ENCODE measurements at regions not wholly inside any gene's neighbourhood (a gene's known extent, or its start where the extent isn't known, plus 50 kb on each side); places are given as distances from the start of the nearest gene placed in this dataset.
"Not testable (repeated sequence)": the region's sequence is repeated elsewhere in the genome, so short reads cannot be mapped to it uniquely, and the experiment has no call there.

DNA sequence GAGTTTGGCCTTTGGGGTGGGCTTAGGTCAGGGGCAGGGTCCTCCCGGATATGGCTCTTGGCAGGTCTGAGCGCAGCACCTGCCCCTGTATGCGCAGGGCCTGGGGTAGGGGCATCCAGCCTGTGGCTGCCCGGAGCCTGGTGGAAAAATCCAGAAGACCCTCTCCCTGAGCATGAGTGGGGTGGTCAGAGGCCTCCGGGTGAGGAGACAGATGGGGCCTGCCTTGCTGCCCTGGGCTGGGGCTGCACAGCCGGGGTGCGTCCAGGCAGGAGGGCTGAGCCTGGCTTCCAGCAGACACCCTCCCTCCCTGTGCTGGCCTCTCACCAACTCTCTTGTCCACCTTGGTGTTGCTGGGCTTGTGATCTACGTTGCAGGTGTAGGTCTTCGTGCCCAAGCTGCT lies 99.1 kb downstream of the TMEM121 start:
- not testable (repeated sequence) for H3K9me3 ChIP-seq (ENCODE audit: low read depth, low read length); H3K27me3 ChIP-seq (ENCODE audit: insufficient read depth, low read length); H3K4me3 ChIP-seq (ENCODE audit: low read length); H3K4me1 ChIP-seq (ENCODE audit: insufficient read depth, low read length)

GRCh38 chr14:105626111-105626510 lies 99.7 kb downstream of the TMEM121 start:
- H3K4me3 ChIP-seq (ENCODE audit: low read length); H3K27me3 ChIP-seq (ENCODE audit: insufficient read depth, low read length); H3K4me1 ChIP-seq (ENCODE audit: insufficient read depth, low read length); H3K9me3 ChIP-seq (ENCODE audit: low read depth, low read length): not testable (repeated sequence)

DNA sequence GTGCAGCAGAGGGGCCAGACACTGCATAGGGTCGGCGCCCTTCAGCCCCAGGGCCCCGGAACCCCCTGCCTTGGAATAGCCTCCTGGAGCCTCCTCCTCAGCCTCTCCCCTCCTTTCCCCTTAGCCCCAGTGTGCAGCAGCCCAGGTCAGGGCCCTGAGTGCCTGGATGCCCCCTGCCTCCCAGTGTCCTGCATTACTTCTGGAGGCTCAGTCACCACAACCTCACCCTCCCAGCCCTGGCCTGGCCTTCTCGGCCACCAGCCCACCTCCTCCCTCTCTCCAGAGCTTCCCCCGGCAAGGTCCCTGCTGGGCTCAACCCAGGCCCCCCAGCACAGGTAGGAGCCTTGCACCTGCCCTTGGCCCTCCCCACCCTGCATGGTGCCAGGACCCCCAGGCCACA lies 100.3 kb downstream of the TMEM121 start:
- H3K4me3 ChIP-seq (ENCODE audit: low read length); H3K27me3 ChIP-seq (ENCODE audit: insufficient read depth, low read length); H3K9me3 ChIP-seq (ENCODE audit: low read depth, low read length); H3K4me1 ChIP-seq (ENCODE audit: insufficient read depth, low read length): not testable (repeated sequence)

GRCh38 chr14:105627287-105627686 lies 100.9 kb downstream of the TMEM121 start:
- H3K4me1 ChIP-seq (ENCODE audit: insufficient read depth, low read length); H3K4me3 ChIP-seq (ENCODE audit: low read length); H3K9me3 ChIP-seq (ENCODE audit: low read depth, low read length): not testable (repeated sequence)

GRCh38 chr14:105627701-105628100 lies 101.3 kb downstream of the TMEM121 start:
- Histone ChIP-seq H3K9me3 (ENCODE audit: low read depth, low read length) (no peaks in the 10 kb centered on the region), H3K27me3 (ENCODE audit: insufficient read depth, low read length) (no peaks in the 10 kb centered on the region), H3K4me1 (ENCODE audit: insufficient read depth, low read length) (no peaks in the 10 kb centered on the region), H3K4me3 (ENCODE audit: low read length) (no peak overlapping the region)

More at GRCh38 chr14:105627287-105627686, 100.9 kb downstream of the TMEM121 start:
- not testable (repeated sequence) for H3K27me3 ChIP-seq (ENCODE audit: insufficient read depth, low read length)

- H3K4me3 ChIP-seq (ENCODE audit: low read length); H3K9me3 ChIP-seq (ENCODE audit: low read depth, low read length); H3K27me3 ChIP-seq (ENCODE audit: insufficient read depth, low read length); H3K4me1 ChIP-seq (ENCODE audit: insufficient read depth, low read length): not testable (repeated sequence)
Observed at GRCh38 chr14:105628126-105628525, 101.7 kb downstream of the TMEM121 start.

- not testable (repeated sequence) for H3K9me3 ChIP-seq (ENCODE audit: low read depth, low read length); H3K27me3 ChIP-seq (ENCODE audit: insufficient read depth, low read length); H3K4me1 ChIP-seq (ENCODE audit: insufficient read depth, low read length); H3K4me3 ChIP-seq (ENCODE audit: low read length)
Observed at GRCh38 chr14:105628531-105629067, 102.2 kb downstream of the TMEM121 start.

DNA sequence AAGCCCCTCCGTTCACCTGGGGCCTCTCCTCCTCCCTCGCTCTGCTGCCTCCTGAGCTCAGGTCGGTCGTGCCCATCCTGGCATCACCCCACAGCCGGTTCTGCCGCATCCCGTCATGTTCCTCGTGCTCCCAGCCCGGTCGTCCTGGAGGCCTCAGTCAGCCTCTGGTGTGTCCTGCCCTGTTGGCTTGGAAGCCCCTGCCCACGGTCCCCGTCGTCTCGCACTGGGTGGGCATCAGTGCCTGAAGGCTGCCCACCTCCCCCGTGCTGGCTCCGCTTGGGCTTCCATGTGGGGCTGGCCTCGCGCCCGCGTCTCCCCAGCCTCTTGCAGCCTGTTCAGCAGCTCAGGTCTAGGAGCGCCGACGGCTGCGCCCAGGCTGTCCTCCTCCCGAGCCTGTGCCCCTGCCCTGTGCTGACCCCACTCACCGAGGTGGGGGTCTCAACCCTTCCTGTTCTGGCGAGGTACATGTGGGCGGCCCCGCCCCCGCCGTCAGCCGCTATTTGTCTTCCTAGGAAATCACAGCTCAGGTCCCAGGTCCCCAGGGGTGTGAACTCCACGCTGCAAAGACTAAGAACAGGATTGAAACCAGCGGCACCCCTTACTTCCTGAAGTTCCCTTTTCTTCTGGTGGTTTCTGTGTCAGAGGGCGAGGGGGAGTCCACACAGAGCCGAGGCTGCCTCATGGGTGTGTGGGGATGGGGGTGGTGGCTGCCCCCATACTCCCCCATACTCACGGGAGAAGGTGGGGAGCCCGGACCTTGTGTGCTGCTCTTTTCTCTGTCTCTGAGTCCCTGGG lies 102.9 kb downstream of the TMEM121 start:
- H3K4me3 ChIP-seq (ENCODE audit: low read length); H3K4me1 ChIP-seq (ENCODE audit: insufficient read depth, low read length); H3K27me3 ChIP-seq (ENCODE audit: insufficient read depth, low read length); H3K9me3 ChIP-seq (ENCODE audit: low read depth, low read length): not testable (repeated sequence)

- Histone ChIP-seq H3K4me3 (ENCODE audit: low read length) (no peak overlapping the region), H3K27me3 (ENCODE audit: insufficient read depth, low read length) (no peaks in the 10 kb centered on the region), H3K4me1 (ENCODE audit: insufficient read depth, low read length) (no peaks in the 10 kb centered on the region), H3K9me3 (ENCODE audit: low read depth, low read length) (no peaks in the 10 kb centered on the region)
Observed at GRCh38 chr14:105629886-105630215, 103.5 kb downstream of the TMEM121 start.

DNA sequence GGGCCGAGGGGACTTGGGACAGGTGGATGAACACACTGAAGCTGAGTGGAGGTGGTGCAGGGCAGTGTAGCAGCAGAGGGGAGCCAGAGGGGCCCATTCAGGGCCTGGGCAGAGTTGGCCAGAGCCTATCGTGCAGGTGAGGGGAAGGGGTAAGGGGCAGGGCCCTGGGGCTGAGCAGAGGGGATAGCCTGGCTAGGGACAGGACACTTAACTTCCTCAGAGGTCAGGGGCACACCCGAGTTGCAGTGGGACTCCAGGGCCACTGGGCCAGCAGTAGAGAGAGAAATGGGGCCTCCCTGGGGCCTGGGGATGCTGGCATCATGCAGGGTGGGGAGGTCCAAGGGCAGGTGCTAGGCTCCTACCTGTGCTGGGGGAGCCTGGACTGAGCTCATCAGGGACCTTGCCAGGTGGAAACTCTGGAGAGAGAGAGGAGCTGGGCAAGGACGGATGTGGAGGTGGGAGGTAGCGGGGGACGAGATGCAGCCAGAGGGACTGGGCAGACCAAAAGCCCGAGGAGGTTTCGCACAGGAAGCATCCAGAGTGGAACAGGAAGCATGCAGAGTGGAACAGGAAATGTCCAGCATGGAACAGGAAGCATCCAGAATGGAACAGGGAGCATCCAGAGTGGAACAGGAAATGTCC lies 104.0 kb downstream of the TMEM121 start:
- H3K9me3 ChIP-seq (ENCODE audit: low read depth, low read length); H3K4me3 ChIP-seq (ENCODE audit: low read length); H3K4me1 ChIP-seq (ENCODE audit: insufficient read depth, low read length); H3K27me3 ChIP-seq (ENCODE audit: insufficient read depth, low read length): not testable (repeated sequence)

DNA sequence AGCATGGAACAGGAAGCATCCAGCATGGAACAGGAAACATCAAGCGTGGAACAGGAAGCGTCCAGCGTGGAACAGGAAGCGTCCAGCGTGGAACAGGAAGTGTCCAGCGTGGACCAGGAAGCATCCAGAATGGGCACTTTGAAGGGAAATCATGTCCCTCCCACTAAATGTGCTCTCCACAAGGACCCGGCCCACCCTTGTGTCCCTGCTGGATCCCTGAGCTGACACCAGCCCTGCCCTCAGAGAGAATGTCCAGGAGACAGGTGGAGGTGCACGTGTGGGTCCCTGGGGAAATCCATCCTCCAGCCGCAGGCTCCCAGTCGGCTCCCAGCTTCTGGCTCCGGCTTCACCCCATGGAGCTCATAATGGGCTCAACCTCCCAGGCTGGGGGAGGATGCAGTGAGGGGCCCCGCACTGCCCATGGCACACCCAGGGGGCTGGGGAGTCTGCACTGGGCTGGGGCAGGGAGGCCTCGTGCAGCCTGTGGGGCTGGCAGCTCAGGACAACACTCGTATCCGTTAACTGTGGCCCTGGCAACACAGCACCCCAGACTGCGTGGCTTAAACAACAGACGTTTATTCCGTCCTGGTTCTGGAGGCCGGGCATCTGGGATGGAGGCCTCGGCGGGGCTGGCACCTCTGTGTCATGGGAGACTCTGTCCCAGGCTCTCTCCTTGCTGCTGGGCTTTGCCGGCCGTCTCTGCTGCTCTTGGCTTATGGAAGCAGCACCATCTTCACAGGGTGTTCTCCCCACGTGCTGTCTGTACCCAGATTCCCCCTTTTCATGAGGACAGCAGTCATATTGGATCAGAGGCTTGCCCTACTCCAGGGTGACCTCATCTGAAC lies 104.8 kb downstream of the TMEM121 start:
- not testable (repeated sequence) for H3K9me3 ChIP-seq (ENCODE audit: low read depth, low read length); H3K4me1 ChIP-seq (ENCODE audit: insufficient read depth, low read length); H3K4me3 ChIP-seq (ENCODE audit: low read length); H3K27me3 ChIP-seq (ENCODE audit: insufficient read depth, low read length)

- no peaks in the 10 kb centered on the region for H3K4me1 ChIP-seq (ENCODE audit: insufficient read depth, low read length)
- H3K27me3 ChIP-seq (ENCODE audit: insufficient read depth, low read length) = no peaks in the 10 kb centered on the region
- no peaks in the 10 kb centered on the region for H3K9me3 ChIP-seq (ENCODE audit: low read depth, low read length)
- no peak overlapping the region for H3K4me3 ChIP-seq (ENCODE audit: low read length)
Observed at GRCh38 chr14:105632010-105632409, 105.6 kb downstream of the TMEM121 start.

DNA sequence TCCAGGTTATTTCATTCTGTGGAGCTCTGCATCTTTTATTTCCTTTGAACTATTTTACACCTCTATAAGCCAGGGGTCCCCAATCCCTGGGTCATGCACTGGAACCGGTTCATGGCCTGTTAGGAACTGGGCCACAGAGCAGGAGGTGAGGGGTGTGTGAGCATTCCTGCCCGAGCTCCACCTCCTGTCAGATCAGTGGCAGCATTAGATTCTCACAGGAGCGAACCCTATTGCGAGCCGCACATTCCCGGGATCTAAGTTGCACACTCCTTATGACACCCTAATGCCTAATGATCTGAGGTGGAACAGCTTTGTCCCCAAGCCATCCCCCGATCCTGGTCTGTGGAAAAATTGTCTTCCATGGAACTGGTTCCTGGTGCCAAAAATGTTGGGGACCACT lies 107.2 kb downstream of the TMEM121 start:
- H3K9me3 ChIP-seq (ENCODE audit: low read depth, low read length); H3K4me1 ChIP-seq (ENCODE audit: insufficient read depth, low read length); H3K27me3 ChIP-seq (ENCODE audit: insufficient read depth, low read length); H3K4me3 ChIP-seq (ENCODE audit: low read length): not testable (repeated sequence)

GRCh38 chr14:105635560-105635959 lies 109.2 kb downstream of the TMEM121 start:
- Histone ChIP-seq H3K4me3 (ENCODE audit: low read length) (no peak overlapping the region), H3K9me3 (ENCODE audit: low read depth, low read length) (no peaks in the 10 kb centered on the region), H3K27me3 (ENCODE audit: insufficient read depth, low read length) (no peaks in the 10 kb centered on the region), H3K4me1 (ENCODE audit: insufficient read depth, low read length) (no peaks in the 10 kb centered on the region)

DNA sequence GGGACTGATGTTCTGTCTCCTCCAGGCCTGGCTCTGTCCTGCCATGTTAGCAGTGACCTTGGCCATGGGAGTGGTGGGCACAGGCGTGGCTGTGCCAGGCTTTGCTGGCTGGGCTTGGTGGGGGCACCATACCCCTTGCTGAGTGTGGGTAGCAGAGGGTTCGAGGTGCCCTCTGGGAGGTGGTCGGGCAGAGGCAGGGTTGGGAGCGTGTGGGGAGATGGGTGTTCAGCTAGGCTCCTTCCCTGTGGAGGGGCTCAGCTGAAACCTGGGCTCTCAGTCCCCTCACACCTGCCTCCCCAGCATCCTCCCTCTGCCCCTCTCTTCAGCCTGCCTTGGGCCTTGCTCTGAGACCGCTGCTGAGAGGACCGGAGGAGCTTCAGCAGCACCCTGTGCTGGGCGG lies 109.6 kb downstream of the TMEM121 start:
- not testable (repeated sequence) for H3K4me1 ChIP-seq (ENCODE audit: insufficient read depth, low read length); H3K27me3 ChIP-seq (ENCODE audit: insufficient read depth, low read length); H3K4me3 ChIP-seq (ENCODE audit: low read length); H3K9me3 ChIP-seq (ENCODE audit: low read depth, low read length)

All from mononuclear cell (primary cell).